ENCODE measurements at regions not wholly inside any gene's neighbourhood (a gene's known extent, or its start where the extent isn't known, plus 50 kb on each side); places are given as distances from the start of the nearest gene placed in this dataset.
"Not testable (repeated sequence)": the region's sequence is repeated elsewhere in the genome, so short reads cannot be mapped to it uniquely, and the experiment has no call there.

DNA sequence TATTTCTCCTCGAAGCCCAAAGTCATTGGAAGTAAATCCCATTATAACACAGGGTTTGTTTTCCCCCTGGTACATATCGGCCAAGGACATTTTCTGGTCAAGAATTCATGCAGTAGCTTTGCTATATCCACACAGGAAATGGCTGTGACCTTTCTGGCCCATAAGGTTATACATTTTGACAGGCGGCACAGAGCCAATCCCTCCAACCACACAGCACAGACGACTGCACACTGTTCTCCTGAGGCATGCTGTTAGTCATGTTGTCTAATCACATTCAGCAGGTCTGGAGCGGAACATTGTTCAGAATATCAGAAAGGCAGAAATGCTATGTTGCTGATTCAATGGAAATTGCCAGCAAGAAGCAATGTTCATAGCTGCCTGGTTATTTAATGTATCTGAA is 742.3 kb upstream of the SLC8A1 start:
- TF ChIP-seq CTCF (conservative IDR thresholded peaks at IDR 0.05; ENCODE audit: low read depth, low read length): no peak
- peak; percentile 61 for DNase-seq (ENCODE audit: low read depth)
- no peak overlapping the region for H3K4me3 ChIP-seq (ENCODE audit: low read depth, low read length)

DNA sequence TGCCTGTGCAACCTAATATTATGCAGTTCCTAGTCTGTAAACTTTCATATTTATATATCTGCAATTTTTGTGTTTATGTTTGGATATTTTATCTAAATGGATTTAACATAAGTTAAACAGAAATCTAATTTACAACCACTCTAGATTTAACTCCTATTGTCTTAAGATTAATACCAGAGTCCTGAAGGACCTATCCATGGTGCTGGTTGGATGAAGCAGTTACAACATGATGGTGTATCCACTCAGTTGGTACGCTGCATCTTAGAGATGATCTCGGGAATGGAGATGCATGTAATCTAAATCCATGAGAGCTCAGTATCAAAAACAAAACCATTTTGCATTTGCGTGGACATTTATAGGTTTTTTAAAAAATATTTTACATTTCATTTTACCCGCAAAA is 745.9 kb upstream of the SLC8A1 start:
- no peak for DNase-seq (ENCODE audit: low read depth)

GRCh38 chr2:41199334-41199733 is 747.4 kb upstream of the SLC8A1 start:
- H3K4me3 ChIP-seq (ENCODE audit: low read depth, low read length): no peak overlapping the region
- no peak for TF ChIP-seq CTCF (conservative IDR thresholded peaks at IDR 0.05; ENCODE audit: low read depth, low read length)
- DNase-seq (ENCODE audit: low read depth): no peak

More for the DNA sequence above, 745.9 kb upstream of the SLC8A1 start:
- no peak overlapping the region for H3K4me3 ChIP-seq (ENCODE audit: low read depth, low read length)
- TF ChIP-seq CTCF (conservative IDR thresholded peaks at IDR 0.05; ENCODE audit: low read depth, low read length): no peak

DNA sequence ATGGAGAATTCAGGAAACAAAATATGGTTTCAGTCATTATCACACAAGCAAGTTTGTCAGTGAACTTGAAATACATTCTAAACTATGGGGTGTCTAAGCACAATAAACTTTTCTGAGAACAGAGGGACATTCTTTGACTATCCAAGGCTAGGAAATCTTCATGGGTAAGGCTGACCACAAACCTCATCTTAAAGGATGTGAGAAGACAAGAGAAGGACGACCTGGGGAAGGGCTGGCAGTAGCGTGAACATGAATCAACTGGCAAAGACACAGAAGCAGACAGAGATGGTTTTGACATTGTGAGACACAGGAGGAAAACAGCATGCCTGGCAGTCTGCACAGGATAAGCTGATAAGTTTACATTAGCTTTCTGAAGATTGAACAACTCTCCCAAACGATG is 752.4 kb upstream of the SLC8A1 start:
- TF ChIP-seq CTCF (conservative IDR thresholded peaks at IDR 0.05; ENCODE audit: low read depth, low read length): no peak
- H3K4me3 ChIP-seq (ENCODE audit: low read depth, low read length): no peak overlapping the region
- no peak for DNase-seq (ENCODE audit: low read depth)

DNA sequence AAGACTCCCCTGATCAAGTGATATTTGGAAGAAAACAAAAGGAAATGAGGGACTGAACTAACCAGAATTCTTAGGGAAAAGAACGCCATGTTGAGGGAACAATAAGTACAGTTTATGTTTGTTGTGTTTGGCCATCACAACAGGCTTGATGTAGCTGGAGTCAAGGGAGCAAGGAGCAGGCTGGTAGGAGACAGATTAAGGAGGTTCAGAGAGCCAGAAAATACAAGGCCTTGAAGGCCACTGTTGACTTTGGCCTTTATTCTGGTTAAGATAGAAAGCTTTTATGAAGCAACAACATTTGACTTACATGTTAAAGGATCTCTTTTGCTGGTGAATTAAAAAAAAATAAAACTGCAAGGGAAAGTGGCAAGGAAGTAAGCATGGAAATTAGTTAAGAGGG is 754.1 kb upstream of the SLC8A1 start:
- no peak overlapping the region for H3K4me3 ChIP-seq (ENCODE audit: low read depth, low read length)
- no peak for TF ChIP-seq CTCF (conservative IDR thresholded peaks at IDR 0.05; ENCODE audit: low read depth, low read length)
- DNase-seq (ENCODE audit: low read depth): no peak

DNA sequence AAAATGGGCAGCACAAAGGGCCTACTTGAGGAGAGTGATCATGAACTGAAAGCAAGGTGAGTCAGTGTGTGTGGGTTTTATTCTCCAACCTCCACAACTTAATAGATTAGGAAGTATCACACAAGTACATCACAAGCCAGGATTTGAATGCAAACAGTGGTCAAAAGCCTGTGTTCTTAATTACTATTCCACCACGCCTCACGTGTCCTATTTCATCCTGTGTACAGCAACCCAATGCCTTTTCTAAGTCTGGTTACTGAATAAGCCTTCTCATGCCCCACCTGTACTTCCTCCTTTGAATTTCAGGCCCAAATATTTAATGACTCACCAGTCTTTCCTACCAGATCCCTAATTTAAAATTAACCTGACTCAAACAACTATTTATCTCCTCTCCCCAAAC is 755.7 kb upstream of the SLC8A1 start:
- peak; percentile 40 for DNase-seq (ENCODE audit: low read depth)
- TF ChIP-seq CTCF (conservative IDR thresholded peaks at IDR 0.05; ENCODE audit: low read depth, low read length): no peak
- no peak overlapping the region for H3K4me3 ChIP-seq (ENCODE audit: low read depth, low read length)

GRCh38 chr2:41210030-41210429 is 758.1 kb upstream of the SLC8A1 start:
- not testable (repeated sequence) for DNase-seq (ENCODE audit: low read depth)

DNA sequence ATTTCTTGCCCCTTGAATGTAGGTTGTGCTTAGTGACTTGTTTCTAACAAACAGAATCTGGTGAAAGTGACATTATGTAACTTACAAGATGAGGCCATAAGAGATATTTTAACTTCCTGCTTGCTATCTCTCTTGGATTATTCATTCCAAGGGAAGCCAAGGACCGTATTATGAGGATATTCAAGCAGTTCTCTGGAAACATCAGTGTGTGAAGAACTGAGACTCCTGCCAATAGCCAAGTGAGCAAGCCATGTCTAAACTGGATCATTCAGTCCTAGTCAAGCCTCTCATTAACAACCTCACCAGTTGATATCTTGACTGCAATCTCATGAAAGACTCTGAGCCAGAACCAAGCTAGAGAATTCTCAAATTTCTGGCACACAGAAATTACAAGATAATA is 765.1 kb upstream of the SLC8A1 start:
- H3K4me3 ChIP-seq (ENCODE audit: low read depth, low read length): no peak overlapping the region
- no peak for TF ChIP-seq CTCF (conservative IDR thresholded peaks at IDR 0.05; ENCODE audit: low read depth, low read length)
- DNase-seq (ENCODE audit: low read depth): no peak

More at GRCh38 chr2:41210030-41210429, 758.1 kb upstream of the SLC8A1 start:
- H3K4me3 ChIP-seq (ENCODE audit: low read depth, low read length): not testable (repeated sequence)

Measured in epithelial cell of proximal tubule (primary cell).